DND-41 (cell line): ENCODE measurements at regions not wholly inside any gene's neighbourhood (a gene's known extent, or its start where the extent isn't known, plus 50 kb on each side); places are given as distances from the start of the nearest gene placed in this dataset.

Experiments used
- ATAC-seq: fragments of 200-7000 bp; cut with Tn5 transposase; 3 replicates; pipeline ENCODE4 v1.9.1; 2021; ENCODE audit warnings: low read depth; ENCODE audit not compliant: insufficient read depth
- DNase-seq: peaks from one replicate; pipeline ENCODE4 v3.0.0-alpha.2; 2020
- H2AFZ ChIP-seq: 2 replicates; pipeline ENCODE4 v1.6.0; 2012; ENCODE audit warnings: low read depth, low read length
- H3K27ac ChIP-seq: 2 replicates; pipeline ENCODE4 v1.5.1; 2012; ENCODE audit warnings: low read length, inconsistent platforms
- H3K27me3 ChIP-seq: fragments of 200-600 bp; sonication (generic); 2 replicates; pipeline ENCODE4 v1.6.0; 2012; ENCODE audit warnings: low read length, mild to moderate bottlenecking, inconsistent platforms; ENCODE audit not compliant: insufficient read depth, poor library complexity
- H3K36me3 ChIP-seq: 2 replicates; pipeline ENCODE4 v1.5.1; 2012; ENCODE audit warnings: low read length, inconsistent platforms; ENCODE audit not compliant: insufficient read depth
- H3K4me1 ChIP-seq: 2 replicates; pipeline ENCODE4 v1.5.1; 2012; ENCODE audit warnings: mild to moderate bottlenecking, low read length; ENCODE audit not compliant: insufficient read depth
- H3K4me2 ChIP-seq: 2 replicates; pipeline ENCODE4 v1.6.0; 2012; ENCODE audit warnings: mild to moderate bottlenecking, moderate library complexity, low read length, inconsistent platforms; ENCODE audit not compliant: insufficient read depth
- H3K4me3 ChIP-seq, 2 experiments: fragments of 200-600 bp in 1 of 2; shearing (Covaris generic) in 1 of 2; 2 replicates each; pipeline ENCODE4 v1.5.1; 2012 to 2016; ENCODE audit warnings: inconsistent platforms in 2 of 2, low read length in 2 of 2, mild to moderate bottlenecking in 2 of 2, low read depth in 1 of 2, moderate library complexity in 1 of 2
- H3K79me2 ChIP-seq: 2 replicates; pipeline ENCODE4 v1.6.0; 2012; ENCODE audit warnings: low read length, inconsistent platforms; ENCODE audit not compliant: insufficient read depth
- H3K9ac ChIP-seq: 2 replicates; pipeline ENCODE4 v1.6.0; 2012; ENCODE audit warnings: low read depth, mild to moderate bottlenecking, inconsistent platforms, low read length, moderate library complexity
- H3K9me3 ChIP-seq: 2 replicates; pipeline ENCODE4 v1.5.1; 2012; ENCODE audit warnings: low read length, moderate library complexity, mild to moderate bottlenecking, inconsistent platforms; ENCODE audit not compliant: insufficient read depth, severe bottlenecking
- H4K20me1 ChIP-seq: 2 replicates; pipeline ENCODE4 v1.6.0; 2012; ENCODE audit warnings: low read length; ENCODE audit not compliant: insufficient read depth
- CTCF ChIP-seq: IDR thresholded peaks from 2 replicates; pipeline ENCODE4 v1.5.1; 2012; ENCODE audit warnings: borderline replicate concordance, low read length, moderate library complexity, mild to moderate bottlenecking; ENCODE audit not compliant: poor library complexity, severe bottlenecking; ENCODE audit errors: extremely low read depth
- EZH2 ChIP-seq: IDR thresholded peaks from 3 replicates; pipeline ENCODE4 v1.6.1; 2012; ENCODE audit warnings: borderline replicate concordance, low read depth, mild to moderate bottlenecking, moderate library complexity, low read length, inconsistent platforms; ENCODE audit not compliant: severe bottlenecking

- ATAC-seq (no peak), DNase-seq (no peak)
- no peak overlapping the region for H2AFZ ChIP-seq
Measured at GRCh38 chr16:6977291-6977690, 355.4 kb upstream of the RBFOX1 start.

GRCh38 chr16:6976716-6977115, 355.9 kb upstream of the RBFOX1 start:
- TF ChIP-seq EZH2 (no peak), CTCF (no peak)
- DNase-seq: no peak

More at GRCh38 chr16:6977291-6977690, 355.4 kb upstream of the RBFOX1 start:
- Histone ChIP-seq H3K27ac (no peak overlapping the region), H3K79me2 (no peaks in the 10 kb centered on the region), H3K36me3 (no peaks in the 10 kb centered on the region), H3K4me3 (no peak overlapping the region), H3K4me2 (no peak overlapping the region), H3K27me3 (no peaks in the 10 kb centered on the region), H3K9me3 (no peaks in the 10 kb centered on the region), H4K20me1 (no peaks in the 10 kb centered on the region), H3K4me1 (no peaks in the 10 kb centered on the region), H3K9ac (no peak overlapping the region)
- TF ChIP-seq CTCF (no peak), EZH2 (no peak)

GRCh38 chr16:6970171-6970857, 362.3 kb upstream of the RBFOX1 start:
- Histone ChIP-seq H3K79me2 (no peaks in the 10 kb centered on the region), H3K9ac (no peak overlapping the region), H3K27ac (no peak overlapping the region), H3K4me3 (no peak overlapping the region), H3K9me3 (no peaks in the 10 kb centered on the region), H4K20me1 (no peaks in the 10 kb centered on the region), H3K4me2 (no peak overlapping the region), H3K27me3 (no peaks in the 10 kb centered on the region), H3K36me3 (no peaks in the 10 kb centered on the region), H3K4me1 (no peaks in the 10 kb centered on the region), H2AFZ (no peak overlapping the region)
- TF ChIP-seq CTCF (no peak), EZH2 (no peak)
- DNase-seq (no peak), ATAC-seq (no peak)

More at GRCh38 chr16:6976716-6977115, 355.9 kb upstream of the RBFOX1 start:
- no peak overlapping the region for H3K27ac ChIP-seq
- no peaks in the 10 kb centered on the region for H3K27me3 ChIP-seq
- H3K9me3 ChIP-seq: no peaks in the 10 kb centered on the region
- H4K20me1 ChIP-seq: no peaks in the 10 kb centered on the region
- H3K36me3 ChIP-seq: no peaks in the 10 kb centered on the region
- H3K4me3 ChIP-seq: no peak overlapping the region
- H3K79me2 ChIP-seq: no peaks in the 10 kb centered on the region
- H2AFZ ChIP-seq: no peak overlapping the region
- H3K4me1 ChIP-seq: no peaks in the 10 kb centered on the region
- ATAC-seq: no peak
- no peak overlapping the region for H3K4me2 ChIP-seq
- H3K9ac ChIP-seq: no peak overlapping the region
